ENCODE measurements at regions not wholly inside any gene's neighbourhood (a gene's known extent, or its start where the extent isn't known, plus 50 kb on each side); places are given as distances from the start of the nearest gene placed in this dataset.

DNA sequence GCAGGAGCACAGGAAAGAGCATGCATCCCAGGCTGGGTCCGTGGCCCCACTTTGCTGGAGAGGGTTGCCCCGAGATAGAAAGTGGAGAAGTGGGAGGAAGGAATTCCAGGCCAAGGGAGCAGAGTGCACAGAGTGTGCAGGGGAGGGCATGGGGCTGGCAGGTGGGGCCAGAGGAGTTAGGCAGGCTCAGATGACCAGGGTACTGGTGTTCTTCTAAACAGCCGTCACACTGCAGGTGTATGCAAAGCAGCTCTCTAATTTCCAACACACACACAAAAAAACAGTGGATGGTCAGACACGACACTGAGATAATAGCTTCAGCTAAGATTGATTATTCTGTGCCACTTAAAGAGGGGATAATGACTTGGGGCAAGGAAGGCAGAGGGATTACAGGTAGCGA is 212.2 kb downstream of the MTRR start:
- no peak overlapping the region for H3K9ac ChIP-seq
- H3K36me3 Mint-ChIP-seq, result no peaks in the 10 kb centered on the region
- peaks cover 2% of the 10 kb centered on the region for H3K27me3 Mint-ChIP-seq (ENCODE audit: insufficient read depth, low read depth)
- H3K4me1 ChIP-seq, result no peaks in the 10 kb centered on the region
- H3K4me3 Mint-ChIP-seq, result no peak overlapping the region
- H3K4me2 ChIP-seq, result no peak overlapping the region
- no peaks in the 10 kb centered on the region for H3F3A ChIP-seq (ENCODE audit: low read depth)
- peaks cover 4% of the 10 kb centered on the region for H3K4me1 Mint-ChIP-seq
- H3K79me2 ChIP-seq (ENCODE audit: low read depth), result no peaks in the 10 kb centered on the region
- no peaks in the 10 kb centered on the region for H3K36me3 ChIP-seq
- H2AFZ ChIP-seq (replicated peaks), result no peak overlapping the region
- H3K27ac ChIP-seq, result no peak overlapping the region
- no peaks in the 10 kb centered on the region for H4K20me1 ChIP-seq (ENCODE audit: low read depth)
- H3K27ac Mint-ChIP-seq, result no peak overlapping the region
- H3K9me3 Mint-ChIP-seq, result no peaks in the 10 kb centered on the region
- no peak overlapping the region for H3K4me3 ChIP-seq
- H3K27me3 ChIP-seq, result no peaks in the 10 kb centered on the region
- DNase-seq (ENCODE audit: low spot score), result no peak
- TF ChIP-seq EZH2phosphoT487 (IDR thresholded peaks at IDR 0.05) (no peak), EZH2 (IDR thresholded peaks at IDR 0.05) (no peak)
- TF ChIP-seq, protein P1, sequence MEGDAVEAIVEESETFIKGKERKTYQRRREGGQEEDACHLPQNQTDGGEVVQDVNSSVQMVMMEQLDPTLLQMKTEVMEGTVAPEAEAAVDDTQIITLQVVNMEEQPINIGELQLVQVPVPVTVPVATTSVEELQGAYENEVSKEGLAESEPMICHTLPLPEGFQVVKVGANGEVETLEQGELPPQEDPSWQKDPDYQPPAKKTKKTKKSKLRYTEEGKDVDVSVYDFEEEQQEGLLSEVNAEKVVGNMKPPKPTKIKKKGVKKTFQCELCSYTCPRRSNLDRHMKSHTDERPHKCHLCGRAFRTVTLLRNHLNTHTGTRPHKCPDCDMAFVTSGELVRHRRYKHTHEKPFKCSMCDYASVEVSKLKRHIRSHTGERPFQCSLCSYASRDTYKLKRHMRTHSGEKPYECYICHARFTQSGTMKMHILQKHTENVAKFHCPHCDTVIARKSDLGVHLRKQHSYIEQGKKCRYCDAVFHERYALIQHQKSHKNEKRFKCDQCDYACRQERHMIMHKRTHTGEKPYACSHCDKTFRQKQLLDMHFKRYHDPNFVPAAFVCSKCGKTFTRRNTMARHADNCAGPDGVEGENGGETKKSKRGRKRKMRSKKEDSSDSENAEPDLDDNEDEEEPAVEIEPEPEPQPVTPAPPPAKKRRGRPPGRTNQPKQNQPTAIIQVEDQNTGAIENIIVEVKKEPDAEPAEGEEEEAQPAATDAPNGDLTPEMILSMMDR (IDR thresholded peaks at IDR 0.05), result no peak
- no peaks in the 10 kb centered on the region for H3K9me3 ChIP-seq (ENCODE audit: low read depth)

DNA sequence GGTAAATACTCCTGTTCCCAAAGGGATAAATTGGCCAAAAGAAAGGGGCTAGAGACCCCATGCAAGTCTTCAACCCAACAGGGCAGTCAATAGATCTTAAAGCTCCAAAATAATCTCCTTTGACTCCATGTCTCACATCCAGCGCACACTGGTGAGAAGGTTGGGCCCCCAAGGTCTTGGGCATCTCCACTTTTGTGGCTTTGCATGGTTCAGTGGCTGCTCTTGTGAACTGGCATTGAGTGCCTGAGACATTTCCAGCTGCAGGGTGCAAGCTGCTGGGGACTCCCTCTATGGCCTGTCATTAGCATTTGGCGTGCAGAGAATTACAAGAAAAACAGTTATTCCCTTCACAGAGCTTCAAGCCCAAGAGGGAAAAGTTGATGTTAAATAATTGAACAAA is 224.7 kb downstream of the MTRR start:
- no peak overlapping the region for H3K4me2 ChIP-seq
- no peaks in the 10 kb centered on the region for H3K36me3 ChIP-seq
- peaks cover 2% of the 10 kb centered on the region for H3K9me3 Mint-ChIP-seq
- H2AFZ ChIP-seq (replicated peaks), result no peak overlapping the region
- H3K4me3 ChIP-seq, result no peak overlapping the region
- no peak overlapping the region for H3K27ac ChIP-seq
- no peaks in the 10 kb centered on the region for H3K79me2 ChIP-seq (ENCODE audit: low read depth)
- H3K27me3 Mint-ChIP-seq (ENCODE audit: insufficient read depth, low read depth), result no peaks in the 10 kb centered on the region
- H3K36me3 Mint-ChIP-seq, result no peaks in the 10 kb centered on the region
- no peak overlapping the region for H3K4me3 Mint-ChIP-seq
- H3K4me1 Mint-ChIP-seq, result no peaks in the 10 kb centered on the region
- H3F3A ChIP-seq (ENCODE audit: low read depth), result no peaks in the 10 kb centered on the region
- no peak for DNase-seq (ENCODE audit: low spot score)
- no peak overlapping the region for H3K27ac Mint-ChIP-seq
- TF ChIP-seq, protein P1 (IDR thresholded peaks at IDR 0.05), result no peak
- TF ChIP-seq EZH2phosphoT487 (IDR thresholded peaks at IDR 0.05) (no peak), EZH2 (IDR thresholded peaks at IDR 0.05) (no peak)
- no peaks in the 10 kb centered on the region for H3K9me3 ChIP-seq (ENCODE audit: low read depth)
- no peaks in the 10 kb centered on the region for H3K4me1 ChIP-seq
- H3K27me3 ChIP-seq, result no peaks in the 10 kb centered on the region
- no peak overlapping the region for H3K9ac ChIP-seq
- H4K20me1 ChIP-seq (ENCODE audit: low read depth), result no peaks in the 10 kb centered on the region

DNA sequence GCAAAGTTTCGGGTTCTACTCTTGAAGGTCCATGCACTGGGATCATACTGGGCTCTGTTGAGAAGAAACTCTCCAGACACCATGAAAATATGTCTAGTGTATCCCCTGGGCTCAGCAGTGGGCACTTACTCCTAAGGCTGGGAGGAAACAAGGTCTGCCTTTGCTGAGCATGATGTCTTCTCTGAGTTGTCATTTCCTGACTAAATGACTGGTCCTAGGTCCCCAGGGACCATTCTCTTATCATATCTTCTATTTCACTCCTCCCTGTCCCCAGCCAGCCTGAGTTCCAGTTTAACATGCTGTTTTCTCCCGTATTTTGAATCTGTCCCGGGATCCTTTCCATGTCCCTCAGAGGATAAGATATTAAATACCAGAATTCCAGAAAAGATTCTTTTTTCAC is 225.4 kb downstream of the MTRR start:
- Mint-ChIP-seq H3K36me3 (no peaks in the 10 kb centered on the region), H3K4me1 (no peaks in the 10 kb centered on the region), H3K4me3 (no peak overlapping the region), H3K27ac (no peak overlapping the region), H3K9me3 (peaks cover 2% of the 10 kb centered on the region), H3K27me3 (ENCODE audit: insufficient read depth, low read depth) (no peaks in the 10 kb centered on the region)
- Histone ChIP-seq H3K27ac (no peak overlapping the region), H4K20me1 (ENCODE audit: low read depth) (no peaks in the 10 kb centered on the region), H3K4me2 (no peak overlapping the region), H3K27me3 (no peaks in the 10 kb centered on the region), H3K4me1 (no peaks in the 10 kb centered on the region), H3K9me3 (ENCODE audit: low read depth) (no peaks in the 10 kb centered on the region), H3K9ac (no peak overlapping the region), H3K36me3 (no peaks in the 10 kb centered on the region), H3K4me3 (no peak overlapping the region), H2AFZ (replicated peaks) (no peak overlapping the region), H3F3A (ENCODE audit: low read depth) (no peaks in the 10 kb centered on the region), H3K79me2 (ENCODE audit: low read depth) (no peaks in the 10 kb centered on the region)
- TF ChIP-seq, protein P1 (IDR thresholded peaks at IDR 0.05), result no peak
- TF ChIP-seq EZH2phosphoT487 (IDR thresholded peaks at IDR 0.05) (no peak), EZH2 (IDR thresholded peaks at IDR 0.05) (no peak)
- no peak for DNase-seq (ENCODE audit: low spot score)

DNA sequence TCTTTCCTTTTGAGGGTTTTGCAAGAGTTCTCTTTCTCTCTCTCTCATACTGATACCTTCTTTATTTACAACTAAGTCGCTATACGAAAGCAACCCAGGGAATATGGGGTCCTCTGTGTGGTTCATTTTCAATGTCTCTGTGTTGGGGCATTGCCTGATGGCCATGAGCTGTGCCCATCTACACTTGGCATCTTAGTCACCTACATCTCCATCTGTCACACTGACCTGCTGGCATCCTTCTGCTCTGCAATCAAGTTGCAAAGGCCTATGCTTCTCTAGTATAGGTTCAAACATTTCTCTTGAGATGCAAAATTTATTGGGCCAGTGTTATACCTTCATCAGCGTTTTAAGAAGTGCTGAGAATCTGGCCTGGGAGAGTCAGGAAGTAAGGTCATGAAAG is 228.2 kb downstream of the MTRR start:
- Histone ChIP-seq H3K27ac (no peak overlapping the region), H3K9me3 (ENCODE audit: low read depth) (no peaks in the 10 kb centered on the region), H3K79me2 (ENCODE audit: low read depth) (no peaks in the 10 kb centered on the region), H3K9ac (no peak overlapping the region), H4K20me1 (ENCODE audit: low read depth) (no peaks in the 10 kb centered on the region), H3K4me2 (no peak overlapping the region), H3K36me3 (no peaks in the 10 kb centered on the region), H3K27me3 (no peaks in the 10 kb centered on the region), H3K4me1 (no peaks in the 10 kb centered on the region), H3F3A (ENCODE audit: low read depth) (no peaks in the 10 kb centered on the region), H2AFZ (replicated peaks) (no peak overlapping the region), H3K4me3 (no peak overlapping the region)
- Mint-ChIP-seq H3K4me1 (no peaks in the 10 kb centered on the region), H3K4me3 (no peak overlapping the region), H3K27ac (no peak overlapping the region), H3K9me3 (peaks cover 2% of the 10 kb centered on the region), H3K27me3 (ENCODE audit: insufficient read depth, low read depth) (no peaks in the 10 kb centered on the region), H3K36me3 (no peaks in the 10 kb centered on the region)
- DNase-seq (ENCODE audit: low spot score), result no peak
- no peak for TF ChIP-seq EZH2 (IDR thresholded peaks at IDR 0.05)
